Muscle of leg (tissue), 3 donors: ENCODE measurements at regions not wholly inside any gene's neighbourhood (a gene's known extent, or its start where the extent isn't known, plus 50 kb on each side); places are given as distances from the start of the nearest gene placed in this dataset.

Experiments
- DNase-seq: peaks from one replicate; pipeline ENCODE4 v3.0.0; 2013
- H3K27ac ChIP-seq: one replicate; pipeline ENCODE4 v1.5.1; 2013; ENCODE audit warnings: mild to moderate bottlenecking, low read length, control low read depth
- H3K27me3 ChIP-seq: one replicate; pipeline ENCODE4 v1.6.1; 2013; ENCODE audit warnings: low read length; ENCODE audit not compliant: control insufficient read depth, insufficient read depth
- H3K36me3 ChIP-seq: one replicate; pipeline ENCODE4 v1.6.1; 2013; ENCODE audit warnings: low read length; ENCODE audit not compliant: control insufficient read depth, insufficient read depth
- H3K4me1 ChIP-seq: one replicate; pipeline ENCODE4 v1.6.1; 2013; ENCODE audit warnings: low read length; ENCODE audit not compliant: control insufficient read depth, insufficient read depth
- H3K4me3 ChIP-seq: one replicate; pipeline ENCODE4 v1.5.1; 2013; ENCODE audit warnings: low read length, control low read depth
- H3K9me3 ChIP-seq: replicated peaks from 2 replicates; pipeline ENCODE4 v1.6.1; 2013; ENCODE audit warnings: low read depth, low read length; ENCODE audit not compliant: control insufficient read depth
- WGBS: methylation state at CpG from one replicate; pipeline ENCODE4 v1.1.5; 2013; ENCODE audit warnings: missing lambda C conversion rate; ENCODE audit not compliant: insufficient coverage; 5-methylcytosine and 5-hydroxymethylcytosine counted together

GRCh38 chrX:46447384-46447783 is 97.8 kb downstream of the ZNF674 start:
- 15% methylated on average over 6 of the region's 16 CpGs for WGBS
- Histone ChIP-seq H3K9me3 (no peaks in the 10 kb centered on the region), H3K4me3 (peak overlapping the region; percentile 71), H3K36me3 (no peaks in the 10 kb centered on the region), H3K27ac (peak overlapping the region; percentile 59), H3K27me3 (peaks cover 10% of the 10 kb centered on the region), H3K4me1 (no peaks in the 10 kb centered on the region)
- no peak for DNase-seq

- Histone ChIP-seq H3K27ac (peak overlapping the region; percentile 88), H3K4me1 (no peaks in the 10 kb centered on the region), H3K9me3 (no peaks in the 10 kb centered on the region), H3K4me3 (peak overlapping the region; percentile 71), H3K27me3 (peaks cover 11% of the 10 kb centered on the region), H3K36me3 (no peaks in the 10 kb centered on the region)
- WGBS = 34% methylated on average over 49 of the region's 51 CpGs
- DNase-seq = peak; percentile 92
Observed at GRCh38 chrX:46446727-46447378, 98.4 kb downstream of the ZNF674 start.

- Histone ChIP-seq H3K27me3 (peaks cover 9% of the 10 kb centered on the region), H3K27ac (no peak overlapping the region), H3K9me3 (no peaks in the 10 kb centered on the region), H3K36me3 (no peaks in the 10 kb centered on the region), H3K4me1 (no peaks in the 10 kb centered on the region), H3K4me3 (no peak overlapping the region)
- no peak for DNase-seq
Observed at GRCh38 chrX:46444011-46444410, 101.2 kb downstream of the ZNF674 start.

DNA sequence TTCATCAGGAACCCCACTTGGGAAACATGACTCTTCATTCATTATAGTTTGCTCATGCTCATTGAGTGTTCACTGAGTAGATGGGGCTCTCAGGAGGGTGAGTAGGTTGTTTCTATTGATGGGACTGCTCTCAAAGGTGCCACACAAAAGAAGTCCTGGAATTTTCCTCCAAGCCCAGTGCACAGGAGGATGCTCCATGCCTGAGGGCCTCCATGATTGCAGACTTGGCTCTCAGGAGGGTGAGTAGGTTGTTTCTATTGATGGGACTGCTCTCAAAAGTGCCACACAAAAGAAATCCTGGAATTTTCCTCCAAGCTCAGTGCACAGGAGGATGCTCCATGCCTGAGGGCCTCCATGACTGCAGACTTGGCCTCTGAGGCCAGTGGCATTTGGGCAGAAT is 108.5 kb downstream of the ZNF674 start:
- Histone ChIP-seq H3K4me3 (no peak overlapping the region), H3K27ac (no peak overlapping the region), H3K9me3 (no peaks in the 10 kb centered on the region), H3K36me3 (no peaks in the 10 kb centered on the region), H3K27me3 (peaks cover 15% of the 10 kb centered on the region), H3K4me1 (no peaks in the 10 kb centered on the region)
- DNase-seq = no peak

DNA sequence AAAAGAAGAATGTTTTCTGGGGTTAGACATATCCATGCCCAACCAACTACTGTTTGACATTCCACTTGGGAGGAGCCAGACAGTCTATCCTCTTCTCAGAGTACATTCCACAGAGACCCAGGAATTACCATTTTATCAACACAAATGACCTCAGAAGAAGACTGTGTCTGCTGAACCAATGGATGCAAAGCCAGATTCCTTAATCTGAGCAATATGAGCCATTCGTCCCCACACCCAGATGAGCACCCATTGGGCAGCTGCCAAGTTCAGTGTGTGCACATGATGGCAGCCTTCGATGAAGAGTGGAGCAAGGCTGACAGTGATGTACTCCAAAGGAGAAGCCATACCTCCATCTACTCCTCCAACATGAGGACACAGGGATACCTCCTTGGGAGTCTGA is 111.3 kb downstream of the ZNF674 start:
- Histone ChIP-seq H3K27ac (no peak overlapping the region), H3K4me3 (no peak overlapping the region), H3K27me3 (peaks cover 17% of the 10 kb centered on the region), H3K36me3 (no peaks in the 10 kb centered on the region), H3K4me1 (no peaks in the 10 kb centered on the region), H3K9me3 (no peaks in the 10 kb centered on the region)
- 86% methylated on average over 2 of the region's 2 CpGs for whole genome bisulfite sequencing
- no peak for DNase-seq

GRCh38 chrX:46408553-46409407 is 136.4 kb downstream of the ZNF674 start:
- Histone ChIP-seq H3K36me3 (no peaks in the 10 kb centered on the region), H3K27ac (no peak overlapping the region), H3K4me1 (no peaks in the 10 kb centered on the region), H3K27me3 (peaks cover 7% of the 10 kb centered on the region), H3K9me3 (no peaks in the 10 kb centered on the region), H3K4me3 (no peak overlapping the region)
- 67% methylated on average over 1 of the region's 9 CpGs for WGBS
- peak; percentile 77 for DNase-seq

GRCh38 chrX:46407753-46408130 is 137.5 kb downstream of the ZNF674 start:
- no peak overlapping the region for H3K27ac ChIP-seq
- H3K4me3 ChIP-seq = no peak overlapping the region
- no peak for DNase-seq
- WGBS = 61% methylated on average over 2 of the region's 2 CpGs
- no peaks in the 10 kb centered on the region for H3K4me1 ChIP-seq
- H3K9me3 ChIP-seq = no peaks in the 10 kb centered on the region
- peaks cover 7% of the 10 kb centered on the region for H3K27me3 ChIP-seq
- H3K36me3 ChIP-seq = no peaks in the 10 kb centered on the region

GRCh38 chrX:46407036-46407752 is 138.0 kb downstream of the ZNF674 start:
- Histone ChIP-seq H3K27ac (no peak overlapping the region), H3K36me3 (no peaks in the 10 kb centered on the region), H3K27me3 (peaks cover 9% of the 10 kb centered on the region), H3K4me1 (no peaks in the 10 kb centered on the region), H3K9me3 (no peaks in the 10 kb centered on the region), H3K4me3 (no peak overlapping the region)
- peak; percentile 10 for DNase-seq
- 50% methylated on average over 1 of the region's 6 CpGs for WGBS

DNA sequence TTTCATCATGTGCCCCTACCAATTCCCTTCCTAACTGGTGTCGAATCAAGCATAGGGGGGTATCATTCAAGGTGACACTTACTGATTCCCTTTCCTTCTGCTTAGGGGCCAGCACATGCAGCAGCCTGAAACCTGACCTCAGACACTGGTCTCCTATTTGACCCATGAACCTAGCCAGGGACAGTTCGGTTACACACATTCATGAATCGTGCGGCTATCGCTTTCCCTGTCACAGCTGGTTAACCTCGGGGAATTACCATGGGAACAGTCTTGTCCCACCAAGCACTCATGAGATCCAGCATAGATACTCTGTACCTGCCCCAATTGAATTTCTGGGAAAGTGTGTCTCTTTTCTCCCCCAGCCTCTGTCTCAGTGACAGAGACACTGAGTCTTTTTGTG is 140.4 kb downstream of the ZNF674 start:
- no peak overlapping the region for H3K4me3 ChIP-seq
- no peaks in the 10 kb centered on the region for H3K4me1 ChIP-seq
- no peak overlapping the region for H3K27ac ChIP-seq
- WGBS = 72% methylated on average over 5 of the region's 6 CpGs
- H3K27me3 ChIP-seq = peaks cover 9% of the 10 kb centered on the region
- no peaks in the 10 kb centered on the region for H3K9me3 ChIP-seq
- H3K36me3 ChIP-seq = no peaks in the 10 kb centered on the region
- no peak for DNase-seq
